Fibroblast of lung (primary cell): ENCODE measurements at regions not wholly inside any gene's neighbourhood (a gene's known extent, or its start where the extent isn't known, plus 50 kb on each side); places are given as distances from the start of the nearest gene placed in this dataset.

Experiments used
- DNase-seq, 2 donors: peaks; one replicate each; pipeline versions ENCODE4 v3.0.0 to v3.0.0-alpha.2; 2010; ENCODE audit warnings: low read depth in 2 of 2
- H2AFZ ChIP-seq: 2 replicates; pipeline ENCODE4 v1.5.1; 2012; ENCODE audit warnings: low read length, control low read depth, inconsistent platforms
- H3K27ac ChIP-seq: 2 replicates; pipeline ENCODE4 v1.5.1; 2011; ENCODE audit warnings: low read length, control low read depth; ENCODE audit not compliant: insufficient read depth
- H3K27me3 ChIP-seq: 2 replicates; pipeline ENCODE4 v1.5.1; 2011; ENCODE audit warnings: mild to moderate bottlenecking, low read length; ENCODE audit not compliant: control insufficient read depth, insufficient read depth
- H3K36me3 ChIP-seq: 2 replicates; pipeline ENCODE4 v1.5.1; 2011; ENCODE audit warnings: low read length; ENCODE audit not compliant: control insufficient read depth, insufficient read depth
- H3K4me1 ChIP-seq: 2 replicates; pipeline ENCODE4 v1.5.1; 2011; ENCODE audit warnings: low read length; ENCODE audit not compliant: control insufficient read depth, insufficient read depth; ENCODE audit errors: extremely low read depth
- H3K4me2 ChIP-seq: 2 replicates; pipeline ENCODE4 v1.5.1; 2011; ENCODE audit warnings: low read length, control low read depth; ENCODE audit not compliant: insufficient read depth; ENCODE audit errors: extremely low read depth
- H3K4me3 ChIP-seq, 4 experiments: fragments of 200-600 bp in 1 of 4; sonication (generic) in 1 of 4; replicated peaks in 1 of 4; 2 replicates each; pipeline ENCODE4 v1.5.1; 2011 to 2016; ENCODE audit warnings: low read length in 4 of 4, low read depth in 3 of 4, mild to moderate bottlenecking in 3 of 4, control low read depth in 2 of 4, inconsistent platforms in 1 of 4, mixed read lengths in 1 of 4; ENCODE audit not compliant: insufficient read depth in 1 of 4; ENCODE audit errors: control extremely low read depth in 1 of 4
- H3K79me2 ChIP-seq: 2 replicates; pipeline ENCODE4 v1.5.1; 2012; ENCODE audit warnings: mild to moderate bottlenecking, low read length, inconsistent platforms; ENCODE audit not compliant: control insufficient read depth, insufficient read depth
- H3K9ac ChIP-seq: 2 replicates; pipeline ENCODE4 v1.5.1; 2011; ENCODE audit warnings: mild to moderate bottlenecking, low read length, control low read depth; ENCODE audit not compliant: insufficient read depth
- H3K9me3 ChIP-seq: 2 replicates; pipeline ENCODE4 v1.5.1; 2012; ENCODE audit warnings: low read depth, low read length; ENCODE audit not compliant: control insufficient read depth, insufficient read depth
- H4K20me1 ChIP-seq: 2 replicates; pipeline ENCODE4 v1.5.1; 2011; ENCODE audit warnings: low read length; ENCODE audit not compliant: control insufficient read depth, insufficient read depth; ENCODE audit errors: extremely low read depth
- CTCF ChIP-seq, 2 donors: IDR thresholded peaks in 1 of 2; conservative IDR thresholded peaks in 1 of 2; 1 replicate in 1 of 2; 2 replicates in 1 of 2; pipeline ENCODE4 v1.5.1; 2011 to 2012; ENCODE audit warnings: low read length in 2 of 2, control low read depth in 1 of 2, inconsistent platforms in 1 of 2, low read depth in 1 of 2, mild to moderate bottlenecking in 1 of 2
- EZH2 ChIP-seq: IDR thresholded peaks from 2 replicates; pipeline ENCODE4 v1.5.1; 2012; ENCODE audit warnings: low read length, control low read depth, mild to moderate bottlenecking; ENCODE audit errors: missing control alignments

- no peak overlapping the region for H2AFZ ChIP-seq
- no peaks in the 10 kb centered on the region for H3K79me2 ChIP-seq
- H3K27me3 ChIP-seq: no peaks in the 10 kb centered on the region
- H3K4me2 ChIP-seq: no peak overlapping the region
- H3K27ac ChIP-seq: no peak overlapping the region
- DNase-seq: no peak
- H3K9me3 ChIP-seq: no peaks in the 10 kb centered on the region
- no peaks in the 10 kb centered on the region for H3K4me1 ChIP-seq
- H4K20me1 ChIP-seq: no peaks in the 10 kb centered on the region
- no peak overlapping the region for H3K9ac ChIP-seq
- no peak overlapping the region for H3K4me3 ChIP-seq
- H3K36me3 ChIP-seq: no peaks in the 10 kb centered on the region
- TF ChIP-seq CTCF (conservative IDR thresholded peaks at IDR 0.05 in 1 of 2, IDR thresholded peaks at IDR 0.05 in 1 of 2; ENCODE audit: low read depth in 1 of 2, low read length in 2 of 2) (no peak), EZH2 (no peak)
Measured at GRCh38 chr1:189929501-189930099, 548.1 kb downstream of the BRINP3 start.

- Histone ChIP-seq H3K27ac (no peak overlapping the region), H3K9ac (no peak overlapping the region), H3K36me3 (no peaks in the 10 kb centered on the region), H4K20me1 (no peaks in the 10 kb centered on the region), H3K27me3 (no peaks in the 10 kb centered on the region), H3K4me1 (no peaks in the 10 kb centered on the region), H3K4me3 (no peak overlapping the region), H3K9me3 (no peaks in the 10 kb centered on the region), H3K79me2 (no peaks in the 10 kb centered on the region), H3K4me2 (no peak overlapping the region), H2AFZ (no peak overlapping the region)
- no peak for TF ChIP-seq CTCF (conservative IDR thresholded peaks at IDR 0.05 in 1 of 2, IDR thresholded peaks at IDR 0.05 in 1 of 2; ENCODE audit: low read depth in 1 of 2, low read length in 2 of 2)
- no peak for TF ChIP-seq EZH2
- DNase-seq: no peak
Measured at GRCh38 chr1:189936861-189937260, 540.8 kb downstream of the BRINP3 start.

DNA sequence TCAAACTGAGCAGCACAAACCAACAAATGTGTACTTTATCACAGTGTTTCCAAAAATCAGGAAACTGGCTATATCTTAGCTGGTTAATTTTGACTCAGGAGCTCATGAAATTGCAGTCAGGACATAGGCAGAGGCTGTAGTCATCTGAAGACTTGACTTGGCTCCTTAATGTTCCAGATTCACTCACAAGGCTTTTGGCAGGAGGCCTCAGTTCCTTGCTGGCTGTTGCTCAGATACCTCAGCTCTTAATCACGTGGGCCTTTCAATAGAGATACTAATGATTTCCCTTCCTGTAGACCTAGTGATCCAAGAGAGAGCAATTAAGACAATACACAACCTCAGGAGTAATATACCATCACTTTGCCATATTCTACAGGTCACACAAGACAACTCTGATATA, 537.7 kb downstream of the BRINP3 start:
- Histone ChIP-seq H3K27me3 (no peaks in the 10 kb centered on the region), H3K9ac (no peak overlapping the region), H3K4me1 (no peaks in the 10 kb centered on the region), H3K79me2 (no peaks in the 10 kb centered on the region), H2AFZ (no peak overlapping the region), H4K20me1 (no peaks in the 10 kb centered on the region), H3K9me3 (no peaks in the 10 kb centered on the region), H3K4me3 (no peak overlapping the region), H3K27ac (no peak overlapping the region), H3K36me3 (no peaks in the 10 kb centered on the region), H3K4me2 (no peak overlapping the region)
- no peak for TF ChIP-seq EZH2
- no peak for TF ChIP-seq CTCF (conservative IDR thresholded peaks at IDR 0.05 in 1 of 2, IDR thresholded peaks at IDR 0.05 in 1 of 2; ENCODE audit: low read depth in 1 of 2, low read length in 2 of 2)
- peak; percentile 49 to 79 for DNase-seq
